ENCODE measurements at regions not wholly inside any gene's neighbourhood (a gene's known extent, or its start where the extent isn't known, plus 50 kb on each side); places are given as distances from the start of the nearest gene placed in this dataset.

- in situ Hi-C loops (cut with HindIII; ENCODE audit: low sequenced_read_pairs) = no loop called here
- DNase-seq (ENCODE audit: low spot score) = no peak
Observed at GRCh38 chr3:1775321-1775720, 323.3 kb upstream of the CNTN4 start.

GRCh38 chr3:1783995-1784394 is 314.7 kb upstream of the CNTN4 start:
- DNase-seq (ENCODE audit: low spot score) = no peak
- in situ Hi-C loops (cut with HindIII; ENCODE audit: low sequenced_read_pairs) = no loop called here

- no peak for DNase-seq (ENCODE audit: low spot score)
- in situ Hi-C loops (cut with HindIII; ENCODE audit: low sequenced_read_pairs) = no loop called here
Observed at GRCh38 chr3:1787094-1787493, 311.6 kb upstream of the CNTN4 start.

- no peak for DNase-seq (ENCODE audit: low spot score)
- in situ Hi-C loops (cut with HindIII; ENCODE audit: low sequenced_read_pairs) = no loop called here
Observed at GRCh38 chr3:1792466-1792865, 306.2 kb upstream of the CNTN4 start.

DNA sequence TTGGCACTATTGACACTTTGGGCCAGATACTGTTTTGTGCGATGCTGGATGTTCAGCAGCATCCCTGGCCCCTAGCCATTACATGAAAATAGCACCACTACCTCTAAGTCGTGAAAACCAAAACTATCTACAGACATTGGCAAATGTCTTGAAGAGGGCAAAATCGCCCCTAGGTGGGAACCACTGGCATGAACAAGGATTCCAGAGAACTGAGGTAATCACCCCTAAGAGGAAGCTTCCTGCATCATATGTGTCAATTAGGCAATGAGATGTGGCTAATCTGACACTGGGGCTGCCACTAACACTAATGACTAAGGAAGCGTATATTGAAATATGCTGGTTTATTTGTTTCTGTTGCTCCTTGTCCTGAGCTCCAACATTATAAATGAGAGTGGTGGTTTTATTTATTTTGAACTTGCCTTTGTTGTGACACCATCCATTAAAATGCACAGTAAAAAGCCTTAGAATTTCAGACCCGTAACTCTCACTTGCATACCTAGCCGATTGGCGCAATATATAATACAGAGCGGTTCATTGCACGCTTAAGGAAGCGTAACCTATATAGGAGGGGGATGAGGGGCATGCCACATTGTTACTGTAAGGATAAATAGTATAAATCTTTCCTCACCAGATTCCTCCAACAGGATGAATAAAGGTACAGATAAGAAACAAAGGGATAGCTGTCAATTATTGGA is 299.8 kb upstream of the CNTN4 start:
- no peak for DNase-seq (ENCODE audit: low spot score)
- in situ Hi-C loops (cut with HindIII; ENCODE audit: low sequenced_read_pairs) = no loop called here

GRCh38 chr3:1805331-1805730 is 293.3 kb upstream of the CNTN4 start:
- in situ Hi-C loops (cut with HindIII; ENCODE audit: low sequenced_read_pairs) = no loop called here

DNA sequence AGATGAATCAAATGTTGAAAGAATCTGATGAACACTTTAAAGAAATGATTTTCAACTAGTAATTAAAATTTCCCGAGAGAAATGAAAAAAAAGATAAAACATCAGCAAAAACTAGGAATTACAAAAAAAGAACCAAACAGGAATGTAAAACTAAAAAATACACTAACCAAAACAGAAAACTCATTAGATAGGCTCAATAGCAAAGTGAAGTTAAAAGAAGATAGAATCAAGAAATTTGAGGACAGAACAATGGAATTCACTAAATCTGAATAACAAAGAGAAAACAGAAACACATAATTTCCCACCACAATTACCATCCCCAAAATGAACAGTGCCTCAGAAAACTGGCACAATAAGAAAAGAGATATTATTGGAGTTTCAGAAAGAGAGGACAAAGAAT is 290.1 kb upstream of the CNTN4 start:
- in situ Hi-C loops (cut with HindIII; ENCODE audit: low sequenced_read_pairs) = no loop called here
- no peak for DNase-seq (ENCODE audit: low spot score)

More at GRCh38 chr3:1805331-1805730, 293.3 kb upstream of the CNTN4 start:
- DNase-seq (ENCODE audit: low spot score) = no peak

GRCh38 chr3:1823867-1824266 is 274.8 kb upstream of the CNTN4 start:
- DNase-seq (ENCODE audit: low spot score) = no peak
- in situ Hi-C loops (cut with HindIII; ENCODE audit: low sequenced_read_pairs) = no loop called here

GRCh38 chr3:1824359-1824758 is 274.3 kb upstream of the CNTN4 start:
- in situ Hi-C loops (cut with HindIII; ENCODE audit: low sequenced_read_pairs) = no loop called here
- no peak for DNase-seq (ENCODE audit: low spot score)

DNA sequence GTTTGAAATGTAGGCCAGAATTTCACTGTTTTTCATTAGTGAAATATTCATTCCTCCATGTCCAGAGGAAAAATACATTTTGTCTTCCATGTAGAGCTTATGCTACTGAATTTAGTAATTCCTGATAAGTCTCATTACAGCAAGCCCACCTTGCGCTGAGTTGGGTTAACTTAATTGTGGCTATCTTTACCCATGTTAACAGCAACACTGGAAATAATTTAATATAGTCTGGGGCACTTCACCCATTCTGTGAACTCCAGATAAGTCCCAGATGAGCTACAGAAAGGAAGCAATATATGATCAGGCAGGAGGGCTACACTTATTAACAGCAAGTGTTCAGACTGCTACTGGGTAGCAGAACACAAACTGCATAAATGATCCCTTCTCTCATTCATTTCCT is 270.1 kb upstream of the CNTN4 start:
- no peak for DNase-seq (ENCODE audit: low spot score)
- in situ Hi-C loops (cut with HindIII; ENCODE audit: low sequenced_read_pairs) = no loop called here

- DNase-seq (ENCODE audit: low spot score) = no peak
- in situ Hi-C loops (cut with HindIII; ENCODE audit: low sequenced_read_pairs) = no loop called here
Observed at GRCh38 chr3:1830851-1831250, 267.8 kb upstream of the CNTN4 start.

DNA sequence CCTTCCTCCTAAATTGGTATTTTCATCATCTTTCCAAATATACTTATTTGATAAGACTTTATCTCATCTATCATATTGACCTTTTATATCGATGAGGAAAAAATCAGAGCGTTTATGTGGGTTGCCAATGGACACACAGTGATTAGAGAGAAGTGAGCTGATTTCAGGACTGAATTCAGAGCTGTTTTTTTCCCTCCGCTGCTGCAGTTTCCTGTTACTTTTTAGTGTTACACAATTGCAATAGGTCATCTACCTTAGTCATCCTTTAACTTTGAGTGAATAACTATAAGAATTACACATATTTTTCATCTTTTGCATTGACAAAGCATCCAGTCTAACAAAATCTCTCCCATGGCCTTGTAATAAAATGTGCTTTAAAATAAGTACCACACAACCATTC is 266.3 kb upstream of the CNTN4 start:
- in situ Hi-C loops (cut with HindIII; ENCODE audit: low sequenced_read_pairs) = no loop called here
- DNase-seq (ENCODE audit: low spot score) = no peak

DNA sequence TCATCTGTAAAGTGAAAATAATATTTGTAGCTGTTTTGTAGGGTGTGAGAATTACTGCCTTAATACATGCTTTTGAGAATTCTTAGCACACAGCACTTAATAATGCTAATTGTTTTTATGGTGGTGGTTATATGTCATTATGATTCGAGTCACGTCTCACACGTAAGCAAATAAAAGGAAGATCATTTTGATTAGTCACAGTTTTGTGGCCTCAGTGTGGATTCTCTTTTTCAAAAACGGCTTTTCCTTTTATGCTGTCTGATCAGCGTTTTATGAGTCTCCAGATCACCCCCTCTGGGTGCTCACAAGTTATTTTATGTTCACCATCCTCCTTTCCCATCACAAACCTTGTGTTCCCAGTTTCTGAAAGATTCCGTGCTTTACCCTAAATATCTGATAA is 255.6 kb upstream of the CNTN4 start:
- no peak for DNase-seq (ENCODE audit: low spot score)
- in situ Hi-C loops (cut with HindIII; ENCODE audit: low sequenced_read_pairs) = no loop called here

- DNase-seq (ENCODE audit: low spot score) = no peak
- in situ Hi-C loops (cut with HindIII; ENCODE audit: low sequenced_read_pairs) = no loop called here
Observed at GRCh38 chr3:1847571-1847970, 251.1 kb upstream of the CNTN4 start.

GRCh38 chr3:1848935-1849334 is 249.7 kb upstream of the CNTN4 start:
- in situ Hi-C loops (cut with HindIII; ENCODE audit: low sequenced_read_pairs) = no loop called here
- no peak for DNase-seq (ENCODE audit: low spot score)

DNA sequence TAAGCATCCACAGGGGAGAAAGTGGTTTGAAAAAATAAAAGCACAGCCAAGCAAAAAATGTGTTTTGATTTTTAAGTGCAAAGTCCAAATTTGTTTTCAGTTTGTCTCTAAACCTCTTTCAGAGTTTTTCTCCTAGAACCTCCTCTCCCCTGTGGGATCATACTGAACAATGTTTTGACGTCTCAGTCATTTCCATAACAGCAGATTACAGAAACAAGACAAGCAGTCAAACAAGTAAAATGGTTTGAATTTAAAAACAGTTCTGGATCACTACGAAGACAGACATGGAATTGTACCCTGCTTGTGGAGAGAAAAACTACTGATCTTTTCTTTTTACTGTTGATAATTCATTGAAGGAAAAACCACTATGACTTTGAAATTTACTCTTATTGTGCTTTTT is 245.7 kb upstream of the CNTN4 start:
- in situ Hi-C loops (cut with HindIII; ENCODE audit: low sequenced_read_pairs) = no loop called here
- DNase-seq (ENCODE audit: low spot score) = no peak

- in situ Hi-C loops (cut with HindIII; ENCODE audit: low sequenced_read_pairs) = no loop called here
- DNase-seq (ENCODE audit: low spot score) = no peak
Observed at GRCh38 chr3:1855841-1856240, 242.8 kb upstream of the CNTN4 start.

DNA sequence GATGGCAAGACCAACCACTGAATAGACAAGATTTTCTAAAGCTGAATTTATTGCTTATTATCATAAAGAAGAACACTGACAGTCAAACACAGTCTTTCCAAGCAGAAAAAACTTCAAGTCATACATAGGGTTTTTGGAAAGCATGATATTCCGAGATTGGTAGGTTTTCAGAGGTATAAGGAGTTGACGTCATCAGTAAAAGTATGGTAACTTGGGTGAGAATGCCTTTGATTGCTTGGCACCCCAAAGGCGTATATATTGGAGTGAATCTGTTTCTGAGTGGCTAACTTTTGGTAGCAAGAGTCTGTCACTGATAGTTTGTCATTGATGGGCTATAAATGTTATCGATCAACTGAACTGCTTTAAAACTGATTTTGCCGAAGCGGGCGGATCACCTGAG is 227.9 kb upstream of the CNTN4 start:
- in situ Hi-C loops (cut with HindIII; ENCODE audit: low sequenced_read_pairs) = no loop called here
- DNase-seq (ENCODE audit: low spot score) = no peak

DNA sequence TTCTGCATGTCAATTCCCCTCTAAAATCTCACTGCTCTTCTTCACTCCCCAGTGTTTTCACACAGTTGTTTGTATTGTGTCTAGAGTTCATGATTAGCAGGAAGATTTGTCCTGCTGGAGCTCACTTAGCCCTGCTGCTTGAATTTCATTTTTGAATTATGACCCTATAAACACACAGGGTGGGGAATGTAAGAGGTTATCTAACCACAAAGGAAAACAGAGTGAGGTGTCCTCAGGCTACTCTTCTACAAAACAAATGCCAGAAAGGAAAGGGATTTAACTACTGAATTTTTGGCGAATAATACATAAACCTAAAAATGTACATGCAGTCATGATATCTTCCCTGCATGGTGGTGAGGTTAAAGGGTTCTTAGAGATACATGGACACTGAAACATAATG is 215.1 kb upstream of the CNTN4 start:
- DNase-seq (ENCODE audit: low spot score) = no peak
- in situ Hi-C loops (cut with HindIII; ENCODE audit: low sequenced_read_pairs) = no loop called here

GRCh38 chr3:1892459-1892858 is 206.2 kb upstream of the CNTN4 start:
- no peak for DNase-seq (ENCODE audit: low spot score)
- in situ Hi-C loops (cut with HindIII; ENCODE audit: low sequenced_read_pairs) = no loop called here

DNA sequence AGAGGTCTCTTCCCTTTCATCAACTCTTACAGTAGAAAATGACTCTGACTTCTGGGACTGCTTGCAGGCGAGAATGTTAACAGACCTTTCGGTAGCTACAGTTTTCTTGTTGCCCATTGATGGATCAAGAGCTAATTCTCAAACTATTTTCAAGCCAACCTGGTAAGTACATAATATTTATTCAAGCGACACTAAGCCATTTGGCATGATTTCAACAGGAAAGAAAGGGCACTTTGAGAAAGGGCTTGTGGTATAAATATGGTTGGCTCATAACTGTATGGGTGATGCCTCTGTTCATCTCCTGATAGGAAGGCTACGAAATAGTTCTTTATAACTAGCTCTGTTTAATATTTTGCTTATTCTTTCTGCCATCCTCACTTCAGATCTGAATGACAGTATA is 196.2 kb upstream of the CNTN4 start:
- in situ Hi-C loops (cut with HindIII; ENCODE audit: low sequenced_read_pairs) = no loop called here
- no peak for DNase-seq (ENCODE audit: low spot score)

DNA sequence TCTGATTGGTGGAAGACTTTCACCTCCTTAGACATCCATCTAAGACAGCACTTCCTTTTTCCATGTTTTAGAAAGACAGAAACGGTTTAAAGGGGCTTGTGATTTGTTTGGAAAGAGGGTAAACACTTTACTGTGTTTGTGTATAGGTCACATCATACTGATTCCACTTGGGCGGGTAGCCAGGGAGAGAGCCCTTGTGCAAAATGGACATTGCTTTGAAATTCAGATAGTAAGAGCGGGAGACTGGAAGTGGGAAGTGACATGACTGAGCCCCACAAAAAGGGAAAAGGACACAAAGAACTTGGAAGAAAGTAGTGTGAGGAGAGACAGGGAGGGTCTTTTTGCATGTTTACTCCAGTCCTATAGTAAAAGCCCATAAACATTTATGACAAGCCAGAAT is 195.6 kb upstream of the CNTN4 start:
- no peak for DNase-seq (ENCODE audit: low spot score)
- in situ Hi-C loops (cut with HindIII; ENCODE audit: low sequenced_read_pairs) = no loop called here
